ENCODE measurements at regions not wholly inside any gene's neighbourhood (a gene's known extent, or its start where the extent isn't known, plus 50 kb on each side); places are given as distances from the start of the nearest gene placed in this dataset.

GRCh38 chr15:97023488-97023844 lies 693.0 kb downstream of the NR2F2 start:
- Histone ChIP-seq H3K27me3 (ENCODE audit: control insufficient read depth, insufficient read depth, low read length) (no peaks in the 10 kb centered on the region), H3K4me1 (ENCODE audit: control insufficient read depth, insufficient read depth, low read length) (peaks cover 4% of the 10 kb centered on the region), H3K36me3 (ENCODE audit: control insufficient read depth, insufficient read depth, low read length) (no peaks in the 10 kb centered on the region), H3K4me3 (ENCODE audit: low read depth, low read length) (no peak overlapping the region), H3K9ac (ENCODE audit: low read depth, low read length) (no peak overlapping the region), H3K9me3 (ENCODE audit: control insufficient read depth, insufficient read depth, low read length) (no peaks in the 10 kb centered on the region)

- Histone ChIP-seq H3K36me3 (ENCODE audit: control insufficient read depth, insufficient read depth, low read length) (no peaks in the 10 kb centered on the region), H3K27me3 (ENCODE audit: control insufficient read depth, insufficient read depth, low read length) (no peaks in the 10 kb centered on the region), H3K9me3 (ENCODE audit: control insufficient read depth, insufficient read depth, low read length) (no peaks in the 10 kb centered on the region), H3K9ac (ENCODE audit: low read depth, low read length) (no peak overlapping the region), H3K4me1 (ENCODE audit: control insufficient read depth, insufficient read depth, low read length) (peaks cover 4% of the 10 kb centered on the region), H3K4me3 (ENCODE audit: low read depth, low read length) (no peak overlapping the region)
Observed at GRCh38 chr15:97026781-97027180, 696.3 kb downstream of the NR2F2 start.

- H3K27me3 ChIP-seq (ENCODE audit: control insufficient read depth, insufficient read depth, low read length) = no peaks in the 10 kb centered on the region
- peaks cover 4% of the 10 kb centered on the region for H3K4me1 ChIP-seq (ENCODE audit: control insufficient read depth, insufficient read depth, low read length)
- no peaks in the 10 kb centered on the region for H3K36me3 ChIP-seq (ENCODE audit: control insufficient read depth, insufficient read depth, low read length)
- no peak overlapping the region for H3K9ac ChIP-seq (ENCODE audit: low read depth, low read length)
- H3K9me3 ChIP-seq (ENCODE audit: control insufficient read depth, insufficient read depth, low read length) = no peaks in the 10 kb centered on the region
- no peak overlapping the region for H3K4me3 ChIP-seq (ENCODE audit: low read depth, low read length)
Observed at GRCh38 chr15:97027772-97028171, 697.3 kb downstream of the NR2F2 start.

GRCh38 chr15:97030251-97030650 lies 699.8 kb downstream of the NR2F2 start:
- Histone ChIP-seq H3K9ac (ENCODE audit: low read depth, low read length) (no peak overlapping the region), H3K4me3 (ENCODE audit: low read depth, low read length) (no peak overlapping the region), H3K36me3 (ENCODE audit: control insufficient read depth, insufficient read depth, low read length) (no peaks in the 10 kb centered on the region), H3K4me1 (ENCODE audit: control insufficient read depth, insufficient read depth, low read length) (no peaks in the 10 kb centered on the region), H3K27me3 (ENCODE audit: control insufficient read depth, insufficient read depth, low read length) (no peaks in the 10 kb centered on the region), H3K9me3 (ENCODE audit: control insufficient read depth, insufficient read depth, low read length) (no peaks in the 10 kb centered on the region)

- H3K36me3 ChIP-seq (ENCODE audit: control insufficient read depth, insufficient read depth, low read length) = no peaks in the 10 kb centered on the region
- no peaks in the 10 kb centered on the region for H3K9me3 ChIP-seq (ENCODE audit: control insufficient read depth, insufficient read depth, low read length)
- no peak overlapping the region for H3K4me3 ChIP-seq (ENCODE audit: low read depth, low read length)
- no peaks in the 10 kb centered on the region for H3K27me3 ChIP-seq (ENCODE audit: control insufficient read depth, insufficient read depth, low read length)
- no peak overlapping the region for H3K9ac ChIP-seq (ENCODE audit: low read depth, low read length)
- H3K4me1 ChIP-seq (ENCODE audit: control insufficient read depth, insufficient read depth, low read length) = no peaks in the 10 kb centered on the region
Observed at GRCh38 chr15:97036301-97036700, 705.8 kb downstream of the NR2F2 start.

GRCh38 chr15:97037080-97037479 lies 706.6 kb downstream of the NR2F2 start:
- Histone ChIP-seq H3K4me1 (ENCODE audit: control insufficient read depth, insufficient read depth, low read length) (no peaks in the 10 kb centered on the region), H3K4me3 (ENCODE audit: low read depth, low read length) (no peak overlapping the region), H3K36me3 (ENCODE audit: control insufficient read depth, insufficient read depth, low read length) (no peaks in the 10 kb centered on the region), H3K27me3 (ENCODE audit: control insufficient read depth, insufficient read depth, low read length) (no peaks in the 10 kb centered on the region), H3K9ac (ENCODE audit: low read depth, low read length) (no peak overlapping the region), H3K9me3 (ENCODE audit: control insufficient read depth, insufficient read depth, low read length) (no peaks in the 10 kb centered on the region)

- H3K9me3 ChIP-seq (ENCODE audit: control insufficient read depth, insufficient read depth, low read length) = no peaks in the 10 kb centered on the region
- H3K9ac ChIP-seq (ENCODE audit: low read depth, low read length) = no peak overlapping the region
- H3K4me1 ChIP-seq (ENCODE audit: control insufficient read depth, insufficient read depth, low read length) = no peaks in the 10 kb centered on the region
- no peaks in the 10 kb centered on the region for H3K36me3 ChIP-seq (ENCODE audit: control insufficient read depth, insufficient read depth, low read length)
- no peak overlapping the region for H3K4me3 ChIP-seq (ENCODE audit: low read depth, low read length)
- no peaks in the 10 kb centered on the region for H3K27me3 ChIP-seq (ENCODE audit: control insufficient read depth, insufficient read depth, low read length)
Observed at GRCh38 chr15:97045666-97046421, 715.3 kb downstream of the NR2F2 start.

GRCh38 chr15:97052513-97052912 lies 722.0 kb downstream of the NR2F2 start:
- H3K36me3 ChIP-seq (ENCODE audit: control insufficient read depth, insufficient read depth, low read length) = no peaks in the 10 kb centered on the region
- no peaks in the 10 kb centered on the region for H3K27me3 ChIP-seq (ENCODE audit: control insufficient read depth, insufficient read depth, low read length)
- no peak overlapping the region for H3K4me3 ChIP-seq (ENCODE audit: low read depth, low read length)
- H3K9me3 ChIP-seq (ENCODE audit: control insufficient read depth, insufficient read depth, low read length) = no peaks in the 10 kb centered on the region
- no peak overlapping the region for H3K9ac ChIP-seq (ENCODE audit: low read depth, low read length)
- H3K4me1 ChIP-seq (ENCODE audit: control insufficient read depth, insufficient read depth, low read length) = no peaks in the 10 kb centered on the region

- no peak overlapping the region for H3K9ac ChIP-seq (ENCODE audit: low read depth, low read length)
- H3K9me3 ChIP-seq (ENCODE audit: control insufficient read depth, insufficient read depth, low read length) = no peaks in the 10 kb centered on the region
- no peaks in the 10 kb centered on the region for H3K4me1 ChIP-seq (ENCODE audit: control insufficient read depth, insufficient read depth, low read length)
- H3K4me3 ChIP-seq (ENCODE audit: low read depth, low read length) = no peak overlapping the region
- H3K36me3 ChIP-seq (ENCODE audit: control insufficient read depth, insufficient read depth, low read length) = no peaks in the 10 kb centered on the region
- H3K27me3 ChIP-seq (ENCODE audit: control insufficient read depth, insufficient read depth, low read length) = no peaks in the 10 kb centered on the region
Observed at GRCh38 chr15:97053635-97054034, 723.1 kb downstream of the NR2F2 start.

GRCh38 chr15:97057503-97057902 lies 727.0 kb downstream of the NR2F2 start:
- H3K9me3 ChIP-seq (ENCODE audit: control insufficient read depth, insufficient read depth, low read length) = no peaks in the 10 kb centered on the region
- no peak overlapping the region for H3K4me3 ChIP-seq (ENCODE audit: low read depth, low read length)
- no peaks in the 10 kb centered on the region for H3K36me3 ChIP-seq (ENCODE audit: control insufficient read depth, insufficient read depth, low read length)
- H3K9ac ChIP-seq (ENCODE audit: low read depth, low read length) = no peak overlapping the region
- H3K27me3 ChIP-seq (ENCODE audit: control insufficient read depth, insufficient read depth, low read length) = no peaks in the 10 kb centered on the region
- peaks cover 27% of the 10 kb centered on the region for H3K4me1 ChIP-seq (ENCODE audit: control insufficient read depth, insufficient read depth, low read length)

GRCh38 chr15:97059281-97059680 lies 728.8 kb downstream of the NR2F2 start:
- H3K4me1 ChIP-seq (ENCODE audit: control insufficient read depth, insufficient read depth, low read length) = peaks cover 27% of the 10 kb centered on the region
- H3K27me3 ChIP-seq (ENCODE audit: control insufficient read depth, insufficient read depth, low read length) = no peaks in the 10 kb centered on the region
- H3K4me3 ChIP-seq (ENCODE audit: low read depth, low read length) = no peak overlapping the region
- no peak overlapping the region for H3K9ac ChIP-seq (ENCODE audit: low read depth, low read length)
- H3K36me3 ChIP-seq (ENCODE audit: control insufficient read depth, insufficient read depth, low read length) = no peaks in the 10 kb centered on the region
- H3K9me3 ChIP-seq (ENCODE audit: control insufficient read depth, insufficient read depth, low read length) = no peaks in the 10 kb centered on the region

GRCh38 chr15:97061392-97061791 lies 730.9 kb downstream of the NR2F2 start:
- no peaks in the 10 kb centered on the region for H3K9me3 ChIP-seq (ENCODE audit: control insufficient read depth, insufficient read depth, low read length)
- H3K4me1 ChIP-seq (ENCODE audit: control insufficient read depth, insufficient read depth, low read length) = peaks cover 27% of the 10 kb centered on the region
- no peak overlapping the region for H3K4me3 ChIP-seq (ENCODE audit: low read depth, low read length)
- H3K27me3 ChIP-seq (ENCODE audit: control insufficient read depth, insufficient read depth, low read length) = no peaks in the 10 kb centered on the region
- no peak overlapping the region for H3K9ac ChIP-seq (ENCODE audit: low read depth, low read length)
- no peaks in the 10 kb centered on the region for H3K36me3 ChIP-seq (ENCODE audit: control insufficient read depth, insufficient read depth, low read length)
